ENCODE measurements at regions not wholly inside any gene's neighbourhood (a gene's known extent, or its start where the extent isn't known, plus 50 kb on each side); places are given as distances from the start of the nearest gene placed in this dataset.

GRCh38 chr5:3285621-3286020 lies 310.0 kb upstream of the IRX1 start:
- no peak overlapping the region for H3K4me3 ChIP-seq (ENCODE audit: low read depth, low read length)
- TF ChIP-seq CTCF (IDR thresholded peaks at IDR 0.05; ENCODE audit: control insufficient read depth, extremely low read depth, insufficient read depth), result no peak
- no peak for DNase-seq (ENCODE audit: low read depth)

GRCh38 chr5:3284506-3284905 lies 311.1 kb upstream of the IRX1 start:
- no peak overlapping the region for H3K4me3 ChIP-seq (ENCODE audit: low read depth, low read length)
- no peak for TF ChIP-seq CTCF (IDR thresholded peaks at IDR 0.05; ENCODE audit: control insufficient read depth, extremely low read depth, insufficient read depth)
- DNase-seq (ENCODE audit: low read depth), result no peak

- no peak for DNase-seq (ENCODE audit: low read depth)
- no peak overlapping the region for H3K4me3 ChIP-seq (ENCODE audit: low read depth, low read length)
- no peak for TF ChIP-seq CTCF (IDR thresholded peaks at IDR 0.05; ENCODE audit: control insufficient read depth, extremely low read depth, insufficient read depth)
Measured at GRCh38 chr5:3282841-3283240, 312.8 kb upstream of the IRX1 start.

- no peak for DNase-seq (ENCODE audit: low read depth)
- TF ChIP-seq CTCF (IDR thresholded peaks at IDR 0.05; ENCODE audit: control insufficient read depth, extremely low read depth, insufficient read depth), result no peak
- H3K4me3 ChIP-seq (ENCODE audit: low read depth, low read length), result no peak overlapping the region
Measured at GRCh38 chr5:3281366-3281765, 314.3 kb upstream of the IRX1 start.

- H3K4me3 ChIP-seq (ENCODE audit: low read depth, low read length), result no peak overlapping the region
- TF ChIP-seq CTCF (IDR thresholded peaks at IDR 0.05; ENCODE audit: control insufficient read depth, extremely low read depth, insufficient read depth), result no peak
- no peak for DNase-seq (ENCODE audit: low read depth)
Measured at GRCh38 chr5:3278643-3279042, 317.0 kb upstream of the IRX1 start.

- no peak for DNase-seq (ENCODE audit: low read depth)
- TF ChIP-seq CTCF (IDR thresholded peaks at IDR 0.05; ENCODE audit: control insufficient read depth, extremely low read depth, insufficient read depth), result no peak
- no peak overlapping the region for H3K4me3 ChIP-seq (ENCODE audit: low read depth, low read length)
Measured at GRCh38 chr5:3277590-3278196, 317.9 kb upstream of the IRX1 start.

- no peak for TF ChIP-seq CTCF (IDR thresholded peaks at IDR 0.05; ENCODE audit: control insufficient read depth, extremely low read depth, insufficient read depth)
- DNase-seq (ENCODE audit: low read depth), result no peak
- H3K4me3 ChIP-seq (ENCODE audit: low read depth, low read length), result no peak overlapping the region
Measured at GRCh38 chr5:3276896-3277295, 318.7 kb upstream of the IRX1 start.

All from LNCaP clone FGC (cell line).